NCI-H2107 treated with DMSO at 0.1 percent for 48 hours (cell line): ENCODE measurements at regions not wholly inside any gene's neighbourhood (a gene's known extent, or its start where the extent isn't known, plus 50 kb on each side); places are given as distances from the start of the nearest gene placed in this dataset.

Source experiments
- DNase-seq: peaks from one replicate; lab custom pipeline; 2025; ENCODE audit not compliant: unreplicated experiment; lab: John Stamatoyannopoulos, UW

- no peak for DNase-seq
Measured at GRCh38 chr14:101474563-101475455, 86.5 kb upstream of the DIO3 start.

- DNase-seq: no peak
Measured at GRCh38 chr14:101475456-101476257, 85.6 kb upstream of the DIO3 start.

- DNase-seq: peak; percentile 41
Measured at GRCh38 chr14:101476258-101476915, 84.9 kb upstream of the DIO3 start.

GRCh38 chr14:101476916-101477553, 84.3 kb upstream of the DIO3 start:
- peak; percentile 96 for DNase-seq

DNA sequence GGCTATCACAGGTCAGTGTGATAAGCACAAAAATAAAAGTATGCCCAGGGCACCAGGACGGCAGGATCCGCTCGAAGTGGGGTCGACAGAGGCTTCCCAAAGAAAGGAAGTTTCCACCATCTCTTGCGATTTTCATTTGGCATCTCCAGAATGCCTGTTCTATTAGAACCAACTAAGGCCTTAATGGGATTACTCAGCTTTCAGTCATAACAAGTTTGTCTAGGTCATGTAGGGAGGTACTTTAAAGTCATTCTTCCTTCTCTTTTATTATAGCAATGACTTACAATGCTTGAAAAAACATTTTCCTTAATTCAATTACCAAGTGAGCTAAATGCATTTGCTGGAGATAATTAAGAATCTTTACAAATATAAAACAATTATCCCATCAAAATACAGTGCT, 83.6 kb upstream of the DIO3 start:
- DNase-seq: no peak

GRCh38 chr14:101478096-101478495, 83.2 kb upstream of the DIO3 start:
- DNase-seq: no peak

- no peak for DNase-seq
Measured at GRCh38 chr14:101478796-101479410, 82.4 kb upstream of the DIO3 start.

DNA sequence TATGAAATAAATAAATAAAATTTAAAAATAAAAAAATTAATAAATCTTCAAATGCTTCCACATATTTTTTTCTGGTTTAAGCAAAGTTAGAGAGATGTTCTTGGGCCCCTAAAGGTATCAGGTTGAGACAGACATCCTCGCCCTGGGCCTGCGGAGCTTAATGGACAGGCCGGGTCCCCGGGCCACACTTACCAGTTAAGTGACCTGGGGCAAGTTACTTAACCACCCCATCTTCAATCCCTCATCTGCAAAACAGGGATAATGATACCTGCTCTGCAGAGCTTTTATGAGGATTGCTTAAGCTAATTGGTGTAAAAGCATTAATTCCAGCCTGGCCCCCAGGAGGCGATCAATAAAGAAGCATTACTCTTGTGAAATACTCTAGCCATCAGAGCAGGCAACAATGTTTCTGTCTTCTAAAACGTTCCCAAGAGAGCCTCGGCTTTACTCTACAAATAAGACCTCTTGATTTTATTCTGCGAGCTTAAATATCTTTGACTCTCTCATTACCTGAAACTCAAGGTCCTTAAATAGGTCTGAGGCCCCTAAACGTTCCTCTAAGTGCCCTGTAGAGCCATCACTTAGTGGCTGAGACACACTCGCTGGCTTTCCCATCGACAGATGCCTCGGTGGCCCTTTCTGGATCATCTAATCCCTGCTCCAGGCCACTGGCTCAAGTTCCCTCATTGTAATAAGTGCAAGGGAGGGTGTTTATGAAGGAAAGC, 81.1 kb upstream of the DIO3 start:
- peak; percentile 43 for DNase-seq

- no peak for DNase-seq
Measured at GRCh38 chr14:101480747-101481530, 80.4 kb upstream of the DIO3 start.

GRCh38 chr14:101481557-101481956, 79.7 kb upstream of the DIO3 start:
- no peak for DNase-seq

GRCh38 chr14:101482066-101482465, 79.2 kb upstream of the DIO3 start:
- no peak for DNase-seq

DNA sequence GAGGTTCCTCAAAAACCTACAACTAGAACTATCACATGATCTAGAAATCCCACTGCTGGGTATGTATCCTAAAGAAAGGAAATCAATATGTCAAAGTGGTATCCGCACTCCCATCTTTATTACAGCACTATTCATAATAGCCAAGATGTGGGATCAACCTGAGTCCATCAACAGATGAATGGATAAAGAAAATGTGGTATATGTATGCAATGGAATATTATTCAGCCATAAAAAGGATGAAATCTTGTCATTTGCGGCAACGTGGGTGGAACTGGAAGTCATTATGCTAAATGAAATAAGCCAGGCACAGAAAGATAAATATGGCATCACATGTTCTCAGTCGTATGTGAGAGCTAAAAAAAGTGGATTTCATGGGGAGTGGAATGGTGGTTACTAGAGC, 77.5 kb upstream of the DIO3 start:
- DNase-seq: no peak

DNA sequence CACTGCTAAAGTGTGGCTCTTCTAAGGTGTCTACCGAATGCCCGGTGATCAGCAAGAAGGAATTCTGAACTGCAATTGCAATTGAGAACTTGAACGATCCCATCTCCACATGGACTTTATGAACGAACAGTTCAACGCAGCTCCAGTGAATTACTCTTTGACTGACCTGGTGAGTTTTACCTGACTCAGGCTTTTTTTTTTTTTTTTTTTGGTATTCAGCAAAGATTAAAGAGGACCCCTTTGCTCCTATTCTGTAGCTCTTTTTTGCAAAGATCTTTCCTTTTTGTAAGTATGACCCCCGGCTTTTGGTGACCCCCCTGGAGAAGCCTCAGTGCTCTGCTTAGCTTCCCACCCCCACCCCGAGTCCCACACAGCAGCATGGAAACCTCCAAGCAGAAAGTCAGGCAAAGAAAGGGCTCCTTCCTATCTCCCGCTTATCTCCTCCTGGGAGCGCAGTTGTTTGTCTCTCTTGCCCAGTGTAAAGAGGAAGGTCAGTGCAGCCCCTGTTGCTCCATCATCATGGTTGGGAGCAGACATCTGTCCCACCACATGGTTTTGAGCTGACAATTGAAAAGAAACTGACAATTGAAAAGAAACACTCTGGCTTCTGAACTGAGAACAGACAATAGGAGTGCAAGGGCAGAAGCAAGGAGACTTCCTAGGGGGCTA, 72.1 kb upstream of the DIO3 start:
- DNase-seq: no peak

DNA sequence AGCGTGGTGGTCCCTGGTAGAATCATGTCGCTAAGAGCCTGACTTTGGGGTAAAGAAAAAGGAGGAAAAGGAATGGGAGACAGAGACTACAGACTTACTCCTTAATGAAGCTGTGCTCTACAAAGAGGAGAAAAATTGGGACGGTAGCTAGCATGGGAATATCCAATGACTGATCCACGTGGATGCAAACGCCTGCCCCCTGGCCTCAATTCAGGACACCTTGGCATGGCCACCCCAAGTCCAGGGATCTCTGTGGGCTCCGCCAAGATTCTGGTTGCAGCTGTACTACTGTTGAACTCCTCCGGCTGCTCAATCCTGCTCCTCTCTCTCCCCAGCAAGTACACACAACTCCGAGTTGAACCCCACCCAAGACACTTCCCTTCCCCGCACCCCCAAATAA, 70.5 kb upstream of the DIO3 start:
- DNase-seq: no peak

GRCh38 chr14:101491841-101492240, 69.5 kb upstream of the DIO3 start:
- no peak for DNase-seq

DNA sequence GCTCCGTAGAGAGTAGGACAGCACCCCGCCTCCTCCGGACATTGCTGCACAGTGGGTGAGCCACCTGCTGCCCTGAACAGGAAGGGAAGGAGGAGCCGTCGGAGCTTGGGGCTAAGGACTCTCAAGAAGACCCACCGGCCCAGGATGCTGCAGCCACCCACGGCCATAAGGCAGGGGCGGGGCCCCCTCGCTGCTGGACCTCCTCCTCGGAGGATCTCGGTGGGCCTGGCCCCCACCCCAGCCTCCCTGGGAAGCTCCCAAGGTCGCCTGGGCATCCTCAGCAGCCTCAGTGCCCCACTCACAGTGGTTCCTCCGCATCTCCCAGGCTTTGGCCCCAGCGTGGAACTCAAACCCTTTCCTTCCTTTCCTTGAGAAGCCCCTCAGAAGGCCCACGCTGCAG, 68.6 kb upstream of the DIO3 start:
- DNase-seq: no peak

DNA sequence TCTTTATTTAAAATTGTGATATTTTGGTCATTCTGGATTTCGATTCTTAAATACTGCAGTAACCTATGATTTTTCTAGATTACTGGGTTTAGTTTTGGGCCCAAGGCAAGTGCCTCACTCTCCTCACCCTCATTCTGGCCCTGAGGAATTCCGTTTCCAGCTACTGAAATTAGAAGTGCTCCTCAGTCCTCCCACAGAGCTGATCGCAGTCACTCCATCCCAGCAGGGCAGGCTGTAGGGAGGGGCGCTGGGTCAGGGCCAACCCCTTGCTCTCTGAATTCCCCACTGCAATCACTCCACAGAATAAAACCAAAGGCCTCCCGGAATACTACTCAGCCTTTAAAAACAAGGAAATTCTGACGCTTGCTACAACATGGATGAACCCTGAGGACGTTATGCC, 66.5 kb upstream of the DIO3 start:
- DNase-seq: no peak

GRCh38 chr14:101495284-101495683, 66.0 kb upstream of the DIO3 start:
- DNase-seq: no peak
